H1 (cell line): ENCODE measurements at regions not wholly inside any gene's neighbourhood (a gene's known extent, or its start where the extent isn't known, plus 50 kb on each side); places are given as distances from the start of the nearest gene placed in this dataset.

Experiments used
- CTCF ChIA-PET: fragments of 300-600 bp; sonication (Branson Sonifier 250); formaldehyde crosslinking; loops from one replicate; lab custom pipeline; 2021; ENCODE audit not compliant: partially characterized antibody; lab: Charles Lee
- POLR2A ChIA-PET: fragments of 300-600 bp; sonication (Branson Sonifier 250); formaldehyde crosslinking; loops from one replicate; lab custom pipeline; 2021; ENCODE audit warnings: inconsistent platforms; ENCODE audit not compliant: partially characterized antibody; lab: Charles Lee
- DNase-seq, 2 experiments: peaks; one replicate each; pipeline versions ENCODE4 v3.0.0 to v3.0.0-alpha.2; 2010 to 2022; ENCODE audit warnings: low spot score in 2 of 2, low read depth in 1 of 2, mixed read lengths in 1 of 2
- FAIRE-seq: peaks from 2 replicates; lab custom pipeline; 2011; peaks lifted over from hg19 to GRCh38; lab: Jason Lieb, UNC
- H2AFZ ChIP-seq: 2 replicates; pipeline ENCODE4 v1.8.1; 2012; ENCODE audit warnings: low read length, inconsistent platforms
- H2AK5ac ChIP-seq: 2 replicates; pipeline ENCODE4 v1.6.1; 2013; ENCODE audit warnings: low read depth, low read length
- H2BK120ac ChIP-seq: replicated peaks from 2 replicates; pipeline ENCODE3; 2013; ENCODE audit warnings: low read depth, low read length, inconsistent platforms
- H2BK12ac ChIP-seq: 2 replicates; pipeline ENCODE4 v1.6.1; 2013; ENCODE audit warnings: low read depth, low read length
- H2BK15ac ChIP-seq: 2 replicates; pipeline ENCODE4 v1.6.1; 2013; ENCODE audit warnings: low read length
- H2BK20ac ChIP-seq: 2 replicates; pipeline ENCODE4 v1.6.1; 2013; ENCODE audit warnings: low read length
- H2BK5ac ChIP-seq: 2 replicates; pipeline ENCODE4 v1.6.1; 2013; ENCODE audit warnings: low read depth, low read length
- H3K14ac ChIP-seq: 2 replicates; pipeline ENCODE4 v1.6.1; 2013; ENCODE audit warnings: inconsistent platforms; ENCODE audit not compliant: insufficient read length
- H3K18ac ChIP-seq: 2 replicates; pipeline ENCODE4 v1.6.1; 2013; ENCODE audit warnings: low read length; ENCODE audit errors: extremely low read depth
- H3K23ac ChIP-seq: 2 replicates; pipeline ENCODE4 v1.6.1; 2013; ENCODE audit warnings: inconsistent platforms; ENCODE audit not compliant: insufficient read length
- H3K23me2 ChIP-seq: 2 replicates; pipeline ENCODE4 v1.6.1; 2013; ENCODE audit warnings: low read depth, low read length
- H3K27ac ChIP-seq: 2 replicates; pipeline ENCODE4 v1.6.1; 2011; ENCODE audit warnings: low read depth, low read length, inconsistent platforms
- H3K27me3 ChIP-seq, 4 experiments: replicated peaks in 1 of 4; 1 replicate in 1 of 4; 2 replicates in 3 of 4; pipeline versions ENCODE4 v1.6.1 to v1.8.1; 2011 to 2013; ENCODE audit warnings: low read length in 3 of 4, mild to moderate bottlenecking in 3 of 4, inconsistent platforms in 2 of 4, mixed read lengths in 2 of 4, moderate library complexity in 1 of 4; ENCODE audit not compliant: control insufficient read depth in 3 of 4, insufficient read depth in 3 of 4; ENCODE audit errors: extremely low read depth in 1 of 4
- H3K36me3 ChIP-seq, 4 experiments: 2 replicates each; pipeline versions ENCODE4 v1.6.1 to v1.8.1; 2011 to 2013; ENCODE audit warnings: mild to moderate bottlenecking in 4 of 4, low read length in 3 of 4, moderate library complexity in 2 of 4, control low read depth in 1 of 4, inconsistent platforms in 1 of 4; ENCODE audit not compliant: insufficient read depth in 4 of 4, control insufficient read depth in 2 of 4
- H3K4ac ChIP-seq: replicated peaks from 2 replicates; pipeline ENCODE3; 2013; ENCODE audit warnings: low read length, low read depth, mixed read lengths, inconsistent platforms; ENCODE audit not compliant: insufficient read length
- H3K4me1 ChIP-seq, 4 experiments: replicated peaks in 1 of 4; 1 replicate in 1 of 4; 2 replicates in 3 of 4; pipeline versions ENCODE4 v1.6.1 to v1.8.1; 2011 to 2013; ENCODE audit warnings: low read length in 3 of 4, inconsistent platforms in 2 of 4, mixed read lengths in 1 of 4; ENCODE audit not compliant: insufficient read depth in 4 of 4, control insufficient read depth in 3 of 4
- H3K4me2 ChIP-seq, 2 experiments: 2 replicates each; pipeline versions ENCODE4 v1.6.1 to v1.8.1; 2011 to 2013; ENCODE audit warnings: low read depth in 2 of 2, low read length in 2 of 2, control low read depth in 1 of 2, inconsistent platforms in 1 of 2, mild to moderate bottlenecking in 1 of 2; ENCODE audit not compliant: insufficient read depth in 1 of 2
- H3K4me3 ChIP-seq, 4 experiments: fragments of 200-600, 300-600 bp in 1 of 4; sonication (generic), shearing (Covaris generic), sonication (Bioruptor Twin) in 1 of 4; 2 replicates each; pipeline versions ENCODE4 v1.5.1 to v1.8.1; 2011 to 2016; ENCODE audit warnings: low read length in 4 of 4, low read depth in 3 of 4, control low read depth in 2 of 4, inconsistent platforms in 2 of 4, mild to moderate bottlenecking in 2 of 4, mixed read lengths in 1 of 4, moderate library complexity in 1 of 4; ENCODE audit not compliant: insufficient read depth in 2 of 4; ENCODE audit errors: extremely low read depth in 1 of 4
- H3K56ac ChIP-seq: replicated peaks from 2 replicates; pipeline ENCODE3; 2013; ENCODE audit warnings: low read depth, mild to moderate bottlenecking, mixed read lengths, low read length, inconsistent platforms; ENCODE audit not compliant: insufficient read length
- H3K79me1 ChIP-seq: 2 replicates; pipeline ENCODE4 v1.6.1; 2013; ENCODE audit warnings: low read depth, low read length, control low read depth
- H3K79me2 ChIP-seq, 2 experiments: 2 replicates each; pipeline versions ENCODE4 v1.6.1 to v1.8.1; 2012 to 2013; ENCODE audit warnings: low read length in 2 of 2, mild to moderate bottlenecking in 2 of 2, inconsistent platforms in 1 of 2; ENCODE audit not compliant: insufficient read depth in 2 of 2, control insufficient read depth in 1 of 2
- H3K9ac ChIP-seq, 4 experiments: replicated peaks in 1 of 4; 1 replicate in 1 of 4; 2 replicates in 3 of 4; pipeline versions ENCODE4 v1.6.1 to v1.8.1; 2011 to 2013; ENCODE audit warnings: low read depth in 3 of 4, low read length in 3 of 4, control low read depth in 2 of 4, mild to moderate bottlenecking in 2 of 4, moderate library complexity in 2 of 4, inconsistent platforms in 1 of 4; ENCODE audit errors: extremely low read depth in 1 of 4
- H3K9me3 ChIP-seq, 2 experiments: 2 replicates each; pipeline versions ENCODE4 v1.6.1 to v1.8.1; 2012 to 2013; ENCODE audit warnings: mild to moderate bottlenecking in 2 of 2, moderate library complexity in 2 of 2, control low read depth in 1 of 2, inconsistent platforms in 1 of 2, low read depth in 1 of 2, low read length in 1 of 2, mixed read lengths in 1 of 2; ENCODE audit not compliant: insufficient read depth in 2 of 2
- H4K20me1 ChIP-seq, 2 experiments: replicated peaks in 1 of 2; 2 replicates each; pipeline versions ENCODE3 to v1.8.1; 2011 to 2013; ENCODE audit warnings: inconsistent platforms in 2 of 2, low read length in 2 of 2, mild to moderate bottlenecking in 1 of 2; ENCODE audit not compliant: insufficient read depth in 2 of 2, control insufficient read depth in 1 of 2
- H4K5ac ChIP-seq: 2 replicates; pipeline ENCODE4 v1.6.1; 2013; ENCODE audit warnings: low read length, low read depth, mixed read lengths, inconsistent platforms; ENCODE audit not compliant: insufficient read length
- H4K8ac ChIP-seq: 2 replicates; pipeline ENCODE4 v1.8.0; 2013; ENCODE audit warnings: mild to moderate bottlenecking, moderate library complexity, low read length, inconsistent platforms; ENCODE audit not compliant: insufficient read depth; ENCODE audit errors: extremely low read depth
- H4K91ac ChIP-seq: replicated peaks from 2 replicates; pipeline ENCODE3; 2013; ENCODE audit warnings: low read length, mixed read lengths, inconsistent platforms; ENCODE audit not compliant: insufficient read length
- CHD1 ChIP-seq: IDR thresholded peaks from 2 replicates; pipeline ENCODE4 v1.6.1; 2012; ENCODE audit warnings: low read depth, low read length, improper control_type of control experiment
- CHD2 ChIP-seq: IDR thresholded peaks from 2 replicates; pipeline ENCODE4 v1.6.1; 2012; ENCODE audit warnings: low read length, improper control_type of control experiment
- JUN ChIP-seq: IDR thresholded peaks from 2 replicates; pipeline ENCODE4 v1.6.1; 2011; ENCODE audit warnings: low read depth, mild to moderate bottlenecking, improper control_type of control experiment, low read length
- TAF7 ChIP-seq: optimal IDR thresholded peaks from 2 replicates; pipeline ENCODE3; 2011; ENCODE audit warnings: low read depth, mild to moderate bottlenecking, inconsistent platforms, low read length, moderate library complexity, borderline replicate concordance
- TCF12 ChIP-seq: IDR thresholded peaks from 2 replicates; pipeline ENCODE4 v1.6.1; 2011; ENCODE audit warnings: low read depth, mild to moderate bottlenecking, low read length
- WGBS, 2 experiments: shearing (Covaris generic) in 1 of 2; methylation state at CpG; one replicate each; pipeline versions ENCODE4 v1.1.6 to v1.1.7; 2013 to 2015; ENCODE audit warnings: low lambda C conversion rate in 2 of 2, mixed read lengths in 2 of 2, inconsistent platforms in 1 of 2, low coverage in 1 of 2, missing lambda C conversion rate in 1 of 2; ENCODE audit not compliant: insufficient replicate concordance in 2 of 2, insufficient coverage in 1 of 2, insufficient read length in 1 of 2; ENCODE audit errors: extremely low coverage in 1 of 2, missing lambda C conversion rate in 1 of 2; 5-methylcytosine and 5-hydroxymethylcytosine counted together

DNA sequence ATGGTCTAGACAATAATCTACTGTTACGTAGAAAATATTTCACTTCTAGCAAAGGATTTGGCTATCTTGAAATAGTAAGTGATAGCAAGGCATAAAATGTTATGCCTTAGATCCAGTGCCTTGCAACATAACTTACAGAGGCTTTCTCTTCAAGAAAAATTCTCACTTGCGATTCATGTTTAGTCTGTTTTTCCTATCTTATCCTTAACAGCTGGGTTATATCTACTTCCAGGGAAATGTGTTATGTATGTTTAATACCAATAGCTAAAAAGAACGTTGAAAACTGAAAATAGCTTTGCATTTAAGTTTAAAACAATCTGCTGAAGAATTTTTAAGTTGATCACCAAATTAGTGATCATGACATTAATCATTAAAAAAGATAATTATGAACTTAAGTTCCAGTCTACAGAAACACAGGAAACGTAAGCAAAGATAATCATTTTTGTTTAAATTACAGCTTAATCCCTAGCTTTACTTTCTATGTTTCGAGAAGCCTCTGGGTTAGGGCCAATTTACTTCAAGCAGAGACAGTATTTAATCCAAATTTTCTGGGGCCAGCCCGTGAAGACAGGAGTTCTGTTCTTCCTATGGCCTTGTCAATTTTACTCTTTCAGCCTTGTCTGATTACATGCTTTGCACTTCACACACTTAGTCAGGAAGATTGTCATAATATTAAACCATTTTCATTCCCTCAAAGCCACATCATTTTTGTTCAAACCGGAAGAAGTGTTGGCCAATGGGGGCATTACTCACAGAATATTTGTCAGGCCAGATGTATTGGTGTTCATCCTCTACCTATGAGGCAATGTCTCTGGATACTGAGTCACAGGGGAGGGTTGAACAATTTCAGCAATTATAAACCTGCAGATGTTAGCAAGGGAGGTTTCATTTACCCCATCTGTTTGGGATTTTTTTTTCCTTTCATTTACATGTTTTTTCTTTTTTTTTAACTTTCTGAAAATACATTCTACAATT lies 1132.9 kb upstream of the ZEB2 start:
- Histone ChIP-seq H2BK5ac (no peak overlapping the region), H3K27ac (no peak overlapping the region), H2BK12ac (no peak overlapping the region), H4K5ac (no peak overlapping the region), H2AK5ac (no peak overlapping the region), H2BK120ac (no peak overlapping the region), H4K20me1 (no peaks in the 10 kb centered on the region), H2AFZ (no peak overlapping the region), H4K91ac (no peak overlapping the region), H3K18ac (no peak overlapping the region), H3K9me3 (no peaks in the 10 kb centered on the region), H2BK20ac (no peak overlapping the region), H3K56ac (no peak overlapping the region), H3K27me3 (no peaks in the 10 kb centered on the region), H3K9ac (no peak overlapping the region), H3K4me1 (no peaks in the 10 kb centered on the region), H3K14ac (no peak overlapping the region), H3K79me2 (no peaks in the 10 kb centered on the region), H3K4ac (no peak overlapping the region), H3K4me3 (no peak overlapping the region), H3K4me2 (no peak overlapping the region), H3K23ac (no peak overlapping the region), H3K23me2 (no peaks in the 10 kb centered on the region), H3K79me1 (no peaks in the 10 kb centered on the region), H2BK15ac (no peak overlapping the region), H4K8ac (no peak overlapping the region), H3K36me3 (no peaks in the 10 kb centered on the region)
- WGBS, 2 experiments = 90% methylated on average over 7 of the region's 7 CpGs; no CpG with 5 or more reads in 1 of the 2 experiments
- ChIA-PET POLR2A (no interaction called here), CTCF (interaction anchor here (1.0 kb wide), 1 partner anchor 36 kb away, joined by 3 read pairs; no protein-coding TSS in a partner anchor)
- DNase-seq (no peak), FAIRE-seq (no peak)
- TF ChIP-seq TAF7 = no peak
- no peak for TF ChIP-seq CHD1
- TF ChIP-seq JUN = no peak
- no peak for TF ChIP-seq CHD2
- TF ChIP-seq TCF12 = no peak
